ENCODE measurements at regions not wholly inside any gene's neighbourhood (a gene's known extent, or its start where the extent isn't known, plus 50 kb on each side); places are given as distances from the start of the nearest gene placed in this dataset.
A peak's percentile ranks its signal among the peaks of the same experiment; 100 is the strongest.
"Not testable (repeated sequence)": the region's sequence is repeated elsewhere in the genome, so short reads cannot be mapped to it uniquely, and the experiment has no call there.

DNA sequence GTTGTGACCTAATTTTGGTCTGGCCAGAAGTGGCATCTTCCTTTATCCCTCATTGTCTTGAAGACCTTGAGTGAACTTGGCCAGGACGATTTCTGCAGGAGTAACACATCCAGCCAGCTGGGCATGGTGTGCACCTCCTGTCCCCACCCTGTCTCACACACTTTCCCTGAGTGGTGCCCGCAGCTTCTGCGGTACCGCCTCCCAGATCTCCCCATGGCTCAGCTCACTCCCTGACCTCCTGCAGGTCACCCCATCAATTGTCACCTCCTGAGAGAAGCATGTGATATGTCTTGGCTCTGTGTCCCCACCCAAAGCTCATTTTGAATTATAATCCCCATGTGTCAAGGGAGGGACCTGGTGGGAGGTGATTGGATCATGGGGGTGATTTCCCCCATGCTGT, 50.2 kb upstream of the TP53I11 start:
- Mint-ChIP-seq H3K27ac (no peak overlapping the region), H3K4me3 (no peak overlapping the region), H3K27me3 (peaks cover 0 to 23% (median 0%) of the 10 kb centered on the region in 5 donors), H3K9me3 (no peaks in the 10 kb centered on the region), H3K36me3 (no peaks in the 10 kb centered on the region), H3K4me1 (peaks cover 0 to 1% (median 0%) of the 10 kb centered on the region in 7 donors)
- Histone ChIP-seq H3K4me3 (ENCODE audit: low read length) (no peak overlapping the region), H3K9me3 (ENCODE audit: control insufficient read depth in 2 of 3, low read length in 3 of 3) (no peaks in the 10 kb centered on the region), H3K36me3 (ENCODE audit: control insufficient read depth in 2 of 3, insufficient read depth in 3 of 3, low read length in 3 of 3) (no peaks in the 10 kb centered on the region), H3K27me3 (ENCODE audit: control insufficient read depth in 2 of 2, insufficient read depth in 2 of 2, low read length in 2 of 2) (no peaks in the 10 kb centered on the region), H3K4me1 (ENCODE audit: control insufficient read depth in 2 of 2, insufficient read depth in 2 of 2, low read length in 2 of 2) (no peaks in the 10 kb centered on the region), H3K27ac (ENCODE audit: low read depth, low read length) (no peak overlapping the region)
- intact Hi-C loops (cut with micrococcal nuclease), result no loop called here
- DNase-seq, result no peak
- ATAC-seq, result no peak
- ChIA-PET POLR2A (no interaction called here), CTCF (interaction anchor here (1.2 kb wide), 1 partner anchor 100 kb away, joined by 4 read pairs; no protein-coding TSS in a partner anchor)

DNA sequence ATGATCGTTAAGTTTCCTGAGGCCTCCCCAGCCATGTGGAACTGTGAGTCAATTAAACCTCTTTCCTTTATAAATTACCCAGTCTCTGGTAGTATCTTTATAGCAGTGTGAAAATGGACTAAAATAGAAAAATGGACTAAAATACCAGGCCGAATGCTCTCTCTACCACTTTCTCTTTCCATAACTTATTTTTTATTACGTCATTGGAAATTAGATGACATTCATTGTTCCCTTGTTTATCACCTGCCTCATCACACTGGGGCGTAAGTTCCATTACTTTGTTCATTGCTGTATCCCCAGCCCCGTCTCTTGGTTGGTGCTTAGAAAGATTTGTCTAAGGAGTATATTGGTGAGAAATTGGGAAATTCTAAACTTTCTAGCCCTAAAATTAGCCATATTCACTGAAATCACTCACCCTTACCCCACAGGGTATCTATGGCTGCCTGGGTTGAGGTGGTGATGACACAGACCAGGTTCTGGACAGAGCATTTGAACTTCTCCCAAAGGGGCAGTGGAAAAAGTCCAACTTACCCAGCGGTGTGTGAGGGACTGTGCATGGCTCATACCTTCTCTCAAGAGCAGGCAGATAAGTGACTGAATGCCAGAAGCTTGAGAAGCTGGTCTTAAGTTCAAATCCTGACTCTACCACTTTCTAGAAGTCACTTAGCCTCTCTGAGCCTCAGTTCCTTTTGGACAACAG, 50.9 kb upstream of the TP53I11 start:
- ChIA-PET CTCF (no interaction called here), POLR2A (no interaction called here)
- Mint-ChIP-seq H3K4me3 (no peak overlapping the region), H3K27ac (peak overlapping the region in 1 of 9 donors; percentile 60), H3K9me3 (no peaks in the 10 kb centered on the region), H3K36me3 (no peaks in the 10 kb centered on the region), H3K4me1 (peaks cover 0 to 1% (median 0%) of the 10 kb centered on the region in 7 donors), H3K27me3 (peaks cover 0 to 27% (median 0%) of the 10 kb centered on the region in 5 donors)
- DNase-seq, result no peak
- no peak for ATAC-seq
- H3K36me3 ChIP-seq (ENCODE audit: control insufficient read depth in 2 of 3, insufficient read depth in 3 of 3, low read length in 3 of 3), result no peaks in the 10 kb centered on the region
- no peaks in the 10 kb centered on the region for H3K27me3 ChIP-seq (ENCODE audit: control insufficient read depth in 2 of 2, insufficient read depth in 2 of 2, low read length in 2 of 2)
- no peaks in the 10 kb centered on the region for H3K4me1 ChIP-seq (ENCODE audit: control insufficient read depth in 2 of 2, insufficient read depth in 2 of 2, low read length in 2 of 2)
- no peak overlapping the region for H3K27ac ChIP-seq (ENCODE audit: low read depth, low read length)
- H3K9me3 ChIP-seq (ENCODE audit: control insufficient read depth in 2 of 3, low read length in 3 of 3), result no peaks in the 10 kb centered on the region
- no peak overlapping the region for H3K4me3 ChIP-seq (ENCODE audit: low read length)
- intact Hi-C loops (cut with micrococcal nuclease), result no loop called here

DNA sequence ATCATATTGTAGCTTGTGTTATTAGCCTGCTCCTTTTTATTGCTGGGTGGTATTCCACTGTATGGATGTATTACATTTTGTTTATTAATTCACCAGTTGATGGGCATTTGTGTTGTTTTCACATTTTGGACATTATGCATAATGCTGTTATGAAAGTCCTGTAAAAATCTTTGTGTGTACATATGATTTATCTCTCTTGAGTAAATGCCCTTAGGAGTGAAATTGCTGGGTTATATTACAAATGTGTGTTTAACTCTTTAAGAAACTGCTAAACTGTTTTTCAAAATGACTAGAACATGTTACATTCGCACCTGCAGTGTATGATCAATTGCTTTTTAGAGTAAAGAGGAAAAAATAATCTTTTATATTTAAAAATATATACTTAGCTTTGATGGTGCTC, 54.4 kb upstream of the TP53I11 start:
- Histone ChIP-seq H3K27ac (ENCODE audit: low read depth, low read length) (no peak overlapping the region), H3K4me3 (ENCODE audit: low read length) (no peak overlapping the region), H3K36me3 (ENCODE audit: control insufficient read depth in 2 of 3, insufficient read depth in 3 of 3, low read length in 3 of 3) (no peaks in the 10 kb centered on the region), H3K9me3 (ENCODE audit: control insufficient read depth in 2 of 3, low read length in 3 of 3) (no peaks in the 10 kb centered on the region), H3K4me1 (ENCODE audit: control insufficient read depth in 2 of 2, insufficient read depth in 2 of 2, low read length in 2 of 2) (no peaks in the 10 kb centered on the region), H3K27me3 (ENCODE audit: control insufficient read depth in 2 of 2, insufficient read depth in 2 of 2, low read length in 2 of 2) (no peaks in the 10 kb centered on the region)
- no peak overlapping the region for H3K27ac Mint-ChIP-seq
- H3K4me3 Mint-ChIP-seq, result no peak overlapping the region
- intact Hi-C loops (cut with micrococcal nuclease), result no loop called here
- no peaks in the 10 kb centered on the region for H3K36me3 Mint-ChIP-seq
- ChIA-PET POLR2A (no interaction called here), CTCF (no interaction called here)
- H3K4me1 Mint-ChIP-seq, result no peaks in the 10 kb centered on the region
- peaks cover 0 to 33% (median 0%) of the 10 kb centered on the region in 5 donors for H3K27me3 Mint-ChIP-seq
- no peaks in the 10 kb centered on the region for H3K9me3 Mint-ChIP-seq
- DNase-seq (no peak), ATAC-seq (no peak)

DNA sequence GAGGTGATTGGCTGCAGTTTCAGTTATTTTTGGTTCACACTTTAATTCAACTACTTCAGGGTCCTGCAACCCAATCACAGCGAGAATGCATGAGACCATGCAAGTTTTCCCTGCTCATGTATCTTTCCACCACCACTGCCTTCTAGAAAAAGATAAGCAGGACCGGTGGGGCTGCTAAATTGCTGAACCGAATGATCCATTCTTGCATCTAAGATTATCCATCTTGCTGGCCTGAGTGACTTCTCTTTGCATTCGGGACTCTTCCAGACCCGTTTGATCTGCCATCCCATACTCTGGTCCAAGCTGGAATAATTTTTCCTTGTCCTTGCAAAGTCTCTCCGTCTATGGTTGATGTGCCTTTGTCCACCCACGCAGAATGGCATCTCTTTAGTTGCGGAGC, 56.3 kb upstream of the TP53I11 start:
- Mint-ChIP-seq H3K9me3 (peaks cover 0 to 3% (median 0%) of the 10 kb centered on the region in 11 donors), H3K4me1 (no peaks in the 10 kb centered on the region), H3K36me3 (no peaks in the 10 kb centered on the region), H3K27ac (no peak overlapping the region), H3K4me3 (no peak overlapping the region), H3K27me3 (peaks cover 0 to 28% (median 0%) of the 10 kb centered on the region in 5 donors)
- POLR2A ChIA-PET, result no interaction called here
- Histone ChIP-seq H3K9me3 (ENCODE audit: control insufficient read depth in 2 of 3, low read length in 3 of 3) (no peaks in the 10 kb centered on the region), H3K4me1 (ENCODE audit: control insufficient read depth in 2 of 2, insufficient read depth in 2 of 2, low read length in 2 of 2) (no peaks in the 10 kb centered on the region), H3K4me3 (ENCODE audit: low read length) (no peak overlapping the region), H3K36me3 (ENCODE audit: control insufficient read depth in 2 of 3, insufficient read depth in 3 of 3, low read length in 3 of 3) (no peaks in the 10 kb centered on the region), H3K27ac (ENCODE audit: low read depth, low read length) (no peak overlapping the region), H3K27me3 (ENCODE audit: control insufficient read depth in 2 of 2, insufficient read depth in 2 of 2, low read length in 2 of 2) (no peaks in the 10 kb centered on the region)
- intact Hi-C loops (cut with micrococcal nuclease), result no loop called here
- no peak for ATAC-seq
- CTCF ChIA-PET, result no interaction called here
- no peak for DNase-seq

DNA sequence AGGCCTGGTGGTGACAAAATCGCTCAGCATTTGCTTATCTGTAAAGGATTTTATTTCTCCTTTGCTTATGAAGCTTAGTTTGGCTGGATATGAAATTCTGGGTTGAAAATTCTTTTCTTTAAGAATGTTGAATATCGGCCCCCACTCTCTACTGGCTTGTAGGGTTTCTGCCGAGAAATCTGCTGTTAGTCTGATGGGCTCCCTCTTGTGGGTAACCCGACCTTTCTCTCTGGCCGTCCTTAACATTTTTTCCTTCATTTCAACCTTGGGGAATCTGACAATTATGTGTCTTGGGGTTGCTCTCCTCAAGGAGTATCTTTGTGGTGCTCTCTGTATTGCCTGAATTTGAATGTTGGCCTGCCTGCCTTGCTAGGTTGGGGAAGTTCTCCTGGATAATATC, 65.3 kb upstream of the TP53I11 start:
- POLR2A ChIA-PET; H3K27ac ChIP-seq (ENCODE audit: low read depth, low read length); CTCF ChIA-PET; intact Hi-C loops (cut with micrococcal nuclease); H3K27ac Mint-ChIP-seq; H3K9me3 ChIP-seq (ENCODE audit: control insufficient read depth in 2 of 3, low read length in 3 of 3); H3K36me3 ChIP-seq (ENCODE audit: control insufficient read depth in 2 of 3, insufficient read depth in 3 of 3, low read length in 3 of 3); DNase-seq; H3K27me3 ChIP-seq (ENCODE audit: control insufficient read depth in 2 of 2, insufficient read depth in 2 of 2, low read length in 2 of 2); H3K4me1 ChIP-seq (ENCODE audit: control insufficient read depth in 2 of 2, insufficient read depth in 2 of 2, low read length in 2 of 2); H3K4me3 ChIP-seq (ENCODE audit: low read length); H3K4me1 Mint-ChIP-seq; H3K4me3 Mint-ChIP-seq; ATAC-seq; H3K36me3 Mint-ChIP-seq: not testable (repeated sequence)
- Mint-ChIP-seq H3K27me3 (peaks cover 7 to 30% (median 16%) of the 10 kb centered on the region in 5 donors), H3K9me3 (peaks cover 5 to 45% (median 20%) of the 10 kb centered on the region in 11 donors)

DNA sequence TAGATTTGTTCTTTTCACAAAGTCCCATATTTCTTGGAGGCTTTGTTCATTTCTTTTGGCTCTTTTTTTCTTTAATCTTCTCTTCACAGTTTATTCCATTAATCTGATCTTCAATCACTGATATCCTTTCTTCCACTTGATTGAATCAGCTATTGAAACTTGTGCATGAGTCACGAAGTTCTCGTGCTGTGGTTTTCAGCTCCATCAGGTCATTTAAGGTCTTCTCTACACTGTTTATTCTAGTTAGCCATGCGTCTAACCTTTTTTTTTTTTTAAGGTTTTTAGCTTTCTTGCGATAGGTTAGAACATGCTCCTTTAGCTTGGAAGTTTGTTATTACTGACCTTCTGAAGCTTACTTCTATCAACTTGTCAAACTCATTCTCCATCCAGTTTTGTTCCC, 65.8 kb upstream of the TP53I11 start:
- H3K9me3 Mint-ChIP-seq, result peaks cover 5 to 45% (median 20%) of the 10 kb centered on the region in 11 donors
- CTCF ChIA-PET, POLR2A ChIA-PET: not testable (repeated sequence)

DNA sequence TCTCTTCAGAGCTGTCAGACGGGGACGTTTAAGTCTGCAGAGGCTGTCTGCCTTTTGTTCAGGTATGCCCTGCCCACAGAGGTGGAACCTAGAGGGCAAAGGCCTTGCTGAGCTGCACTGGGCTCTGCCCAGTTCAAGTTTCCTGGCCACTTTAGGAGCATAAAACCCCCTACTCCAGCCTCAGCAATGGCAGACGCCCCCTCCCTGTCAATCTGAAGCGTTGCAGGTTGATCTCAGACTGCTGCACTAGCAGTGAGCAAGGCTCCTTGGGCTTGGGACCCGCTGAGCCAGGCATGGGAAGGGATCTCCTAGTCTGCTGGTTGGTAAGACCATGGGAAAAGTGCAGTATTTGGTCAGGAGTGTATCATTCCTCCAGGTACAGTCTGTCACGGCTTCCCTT, 66.6 kb upstream of the TP53I11 start:
- H3K4me1 ChIP-seq (ENCODE audit: control insufficient read depth in 2 of 2, insufficient read depth in 2 of 2, low read length in 2 of 2), result no peaks in the 10 kb centered on the region
- no peak overlapping the region for H3K27ac ChIP-seq (ENCODE audit: low read depth, low read length)
- peaks cover 0 to 7% (median 5%) of the 10 kb centered on the region in 7 donors for H3K4me1 Mint-ChIP-seq
- peaks cover 7 to 30% (median 16%) of the 10 kb centered on the region in 5 donors for H3K27me3 Mint-ChIP-seq
- intact Hi-C loops (cut with micrococcal nuclease), result no loop called here
- H3K36me3 Mint-ChIP-seq, result peaks cover 0 to 9% (median 5%) of the 10 kb centered on the region in 5 donors
- no peaks in the 10 kb centered on the region for H3K9me3 ChIP-seq (ENCODE audit: control insufficient read depth in 2 of 3, low read length in 3 of 3)
- H3K4me3 Mint-ChIP-seq, result no peak overlapping the region
- peaks cover 5 to 40% (median 20%) of the 10 kb centered on the region in 11 donors for H3K9me3 Mint-ChIP-seq
- H3K27me3 ChIP-seq (ENCODE audit: control insufficient read depth in 2 of 2, insufficient read depth in 2 of 2, low read length in 2 of 2), result no peaks in the 10 kb centered on the region
- H3K4me3 ChIP-seq (ENCODE audit: low read length), result no peak overlapping the region
- DNase-seq, result no peak
- POLR2A ChIA-PET, result no interaction called here
- CTCF ChIA-PET, result no interaction called here
- no peak for ATAC-seq
- no peaks in the 10 kb centered on the region for H3K36me3 ChIP-seq (ENCODE audit: control insufficient read depth in 2 of 3, insufficient read depth in 3 of 3, low read length in 3 of 3)
- H3K27ac Mint-ChIP-seq, result no peak overlapping the region

More for the DNA sequence above, 65.8 kb upstream of the TP53I11 start:
- H3K4me1 ChIP-seq (ENCODE audit: control insufficient read depth in 2 of 2, insufficient read depth in 2 of 2, low read length in 2 of 2); H3K4me3 Mint-ChIP-seq; H3K4me1 Mint-ChIP-seq; H3K27ac ChIP-seq (ENCODE audit: low read depth, low read length); DNase-seq; H3K36me3 ChIP-seq (ENCODE audit: control insufficient read depth in 2 of 3, insufficient read depth in 3 of 3, low read length in 3 of 3); H3K36me3 Mint-ChIP-seq; H3K9me3 ChIP-seq (ENCODE audit: control insufficient read depth in 2 of 3, low read length in 3 of 3); H3K27ac Mint-ChIP-seq; intact Hi-C loops (cut with micrococcal nuclease); H3K4me3 ChIP-seq (ENCODE audit: low read length); H3K27me3 ChIP-seq (ENCODE audit: control insufficient read depth in 2 of 2, insufficient read depth in 2 of 2, low read length in 2 of 2); ATAC-seq: not testable (repeated sequence)
- H3K27me3 Mint-ChIP-seq, result peaks cover 7 to 31% (median 16%) of the 10 kb centered on the region in 5 donors
